ENCODE measurements at regions not wholly inside any gene's neighbourhood (a gene's known extent, or its start where the extent isn't known, plus 50 kb on each side); places are given as distances from the start of the nearest gene placed in this dataset.

GRCh38 chr4:72902354-72902753 lies 167.2 kb downstream of the COX18 start:
- Mint-ChIP-seq H3K27me3 (no peaks in the 10 kb centered on the region), H3K27ac (no peak overlapping the region), H3K4me1 (no peaks in the 10 kb centered on the region), H3K4me3 (no peak overlapping the region), H3K9me3 (ENCODE audit: insufficient read depth) (peaks cover under 1% of the 10 kb centered on the region)
- no peak overlapping the region for H2AFZ ChIP-seq (ENCODE audit: insufficient read depth, low read depth, low read length, poor library complexity, severe bottlenecking)
- intact Hi-C loops (cut with micrococcal nuclease), result no loop called here
- ATAC-seq (ENCODE audit: low read depth) (no peak), DNase-seq (no peak)
- no peaks in the 10 kb centered on the region for H3K27me3 ChIP-seq (replicated peaks in 1 of 4; ENCODE audit: control extremely low read depth in 1 of 4, control insufficient read depth in 3 of 4, insufficient read depth in 4 of 4, low read length in 3 of 4)
- no peaks in the 10 kb centered on the region for H4K20me1 ChIP-seq (ENCODE audit: control insufficient read depth, insufficient read depth, low read length, poor library complexity, severe bottlenecking)
- H3K27ac ChIP-seq (ENCODE audit: low read length in 2 of 2), result no peak overlapping the region
- no peak overlapping the region for H3K4me2 ChIP-seq (replicated peaks; ENCODE audit: low read depth, low read length, poor library complexity, severe bottlenecking)
- no peak overlapping the region for H3K4me3 ChIP-seq (ENCODE audit: control extremely low read depth in 1 of 5, extremely low read depth in 1 of 5, insufficient read depth in 1 of 5, low read depth in 2 of 5, low read length in 4 of 5)
- TF ChIP-seq, protein P1, sequence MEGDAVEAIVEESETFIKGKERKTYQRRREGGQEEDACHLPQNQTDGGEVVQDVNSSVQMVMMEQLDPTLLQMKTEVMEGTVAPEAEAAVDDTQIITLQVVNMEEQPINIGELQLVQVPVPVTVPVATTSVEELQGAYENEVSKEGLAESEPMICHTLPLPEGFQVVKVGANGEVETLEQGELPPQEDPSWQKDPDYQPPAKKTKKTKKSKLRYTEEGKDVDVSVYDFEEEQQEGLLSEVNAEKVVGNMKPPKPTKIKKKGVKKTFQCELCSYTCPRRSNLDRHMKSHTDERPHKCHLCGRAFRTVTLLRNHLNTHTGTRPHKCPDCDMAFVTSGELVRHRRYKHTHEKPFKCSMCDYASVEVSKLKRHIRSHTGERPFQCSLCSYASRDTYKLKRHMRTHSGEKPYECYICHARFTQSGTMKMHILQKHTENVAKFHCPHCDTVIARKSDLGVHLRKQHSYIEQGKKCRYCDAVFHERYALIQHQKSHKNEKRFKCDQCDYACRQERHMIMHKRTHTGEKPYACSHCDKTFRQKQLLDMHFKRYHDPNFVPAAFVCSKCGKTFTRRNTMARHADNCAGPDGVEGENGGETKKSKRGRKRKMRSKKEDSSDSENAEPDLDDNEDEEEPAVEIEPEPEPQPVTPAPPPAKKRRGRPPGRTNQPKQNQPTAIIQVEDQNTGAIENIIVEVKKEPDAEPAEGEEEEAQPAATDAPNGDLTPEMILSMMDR (IDR thresholded peaks at IDR 0.05), result no peak
- no peak for TF ChIP-seq EZH2 (IDR thresholded peaks at IDR 0.05; ENCODE audit: borderline replicate concordance, insufficient read depth, low read depth, low read length, poor library complexity, severe bottlenecking)
- H3K9me3 ChIP-seq (ENCODE audit: control extremely low read depth in 1 of 3, control insufficient read depth in 2 of 3, insufficient read depth in 1 of 3, low read length in 2 of 3), result no peaks in the 10 kb centered on the region
- no peaks in the 10 kb centered on the region for H3K4me1 ChIP-seq (ENCODE audit: control insufficient read depth in 2 of 2, insufficient read depth in 2 of 2, low read length in 2 of 2)
- no peaks in the 10 kb centered on the region for H3K36me3 ChIP-seq (replicated peaks in 1 of 2; ENCODE audit: control extremely low read depth in 1 of 2, control insufficient read depth in 1 of 2, extremely low read depth in 1 of 2, insufficient read depth in 2 of 2, low read length in 1 of 2)
- H3K9ac ChIP-seq (ENCODE audit: low read length), result no peak overlapping the region
- CTCF ChIA-PET, result no interaction called here
- POLR2A ChIA-PET, result no interaction called here
- H3K79me2 ChIP-seq (ENCODE audit: control insufficient read depth, insufficient read depth, low read length), result no peaks in the 10 kb centered on the region
- no CpG with 5 or more reads among the region's 1 CpG for WGBS (ENCODE audit: insufficient coverage)

GRCh38 chr4:72901553-72901952 lies 168.0 kb downstream of the COX18 start:
- Histone ChIP-seq H3K36me3 (replicated peaks in 1 of 2; ENCODE audit: control extremely low read depth in 1 of 2, control insufficient read depth in 1 of 2, extremely low read depth in 1 of 2, insufficient read depth in 2 of 2, low read length in 1 of 2) (no peaks in the 10 kb centered on the region), H3K9me3 (ENCODE audit: control extremely low read depth in 1 of 3, control insufficient read depth in 2 of 3, insufficient read depth in 1 of 3, low read length in 2 of 3) (no peaks in the 10 kb centered on the region), H3K4me1 (ENCODE audit: control insufficient read depth in 2 of 2, insufficient read depth in 2 of 2, low read length in 2 of 2) (no peaks in the 10 kb centered on the region), H2AFZ (ENCODE audit: insufficient read depth, low read depth, low read length, poor library complexity, severe bottlenecking) (no peak overlapping the region), H3K27ac (ENCODE audit: low read length in 2 of 2) (no peak overlapping the region), H3K9ac (ENCODE audit: low read length) (no peak overlapping the region), H3K4me3 (ENCODE audit: control extremely low read depth in 1 of 5, extremely low read depth in 1 of 5, insufficient read depth in 1 of 5, low read depth in 2 of 5, low read length in 4 of 5) (no peak overlapping the region), H4K20me1 (ENCODE audit: control insufficient read depth, insufficient read depth, low read length, poor library complexity, severe bottlenecking) (no peaks in the 10 kb centered on the region), H3K27me3 (replicated peaks in 1 of 4; ENCODE audit: control extremely low read depth in 1 of 4, control insufficient read depth in 3 of 4, insufficient read depth in 4 of 4, low read length in 3 of 4) (no peaks in the 10 kb centered on the region), H3K79me2 (ENCODE audit: control insufficient read depth, insufficient read depth, low read length) (no peaks in the 10 kb centered on the region), H3K4me2 (replicated peaks; ENCODE audit: low read depth, low read length, poor library complexity, severe bottlenecking) (no peak overlapping the region)
- DNase-seq (no peak), ATAC-seq (ENCODE audit: low read depth) (no peak)
- Mint-ChIP-seq H3K4me1 (no peaks in the 10 kb centered on the region), H3K27ac (no peak overlapping the region), H3K4me3 (no peak overlapping the region), H3K9me3 (ENCODE audit: insufficient read depth) (peaks cover 2% of the 10 kb centered on the region), H3K27me3 (no peaks in the 10 kb centered on the region)
- no peak for TF ChIP-seq EZH2 (IDR thresholded peaks at IDR 0.05; ENCODE audit: borderline replicate concordance, insufficient read depth, low read depth, low read length, poor library complexity, severe bottlenecking)
- TF ChIP-seq, protein P1 (IDR thresholded peaks at IDR 0.05), result no peak
- 100% methylated on average over 2 of the region's 2 CpGs for WGBS (ENCODE audit: insufficient coverage)
- ChIA-PET CTCF (no interaction called here), POLR2A (no interaction called here)
- intact Hi-C loops (cut with micrococcal nuclease), result no loop called here
